ENCODE measurements at regions not wholly inside any gene's neighbourhood (a gene's known extent, or its start where the extent isn't known, plus 50 kb on each side); places are given as distances from the start of the nearest gene placed in this dataset.

- no peak for TF ChIP-seq CTCF (IDR thresholded peaks at IDR 0.05)
- TF ChIP-seq EZH2phosphoT487 (IDR thresholded peaks at IDR 0.05) = no peak
Observed at GRCh38 chr20:48366230-48366629, 461.6 kb downstream of the PREX1 start.
